Mucosa of descending colon (tissue), 3 donors: ENCODE measurements at regions not wholly inside any gene's neighbourhood (a gene's known extent, or its start where the extent isn't known, plus 50 kb on each side); places are given as distances from the start of the nearest gene placed in this dataset.

Source experiments
- ATAC-seq: fragments of 200-7000 bp; cut with Tn5 transposase; one replicate; pipeline ENCODE4 v1.9.1; 2020; ENCODE audit warnings: mild to moderate bottlenecking, moderate library complexity
- DNase-seq, 3 donors: peaks; one replicate each; pipeline ENCODE4 v3.0.0-alpha.2; 2020
- H3K36me3 ChIP-seq: fragments of 200-600 bp; one replicate; pipeline ENCODE4 v1.8.0; 2021; ENCODE audit warnings: low read depth, mild to moderate bottlenecking
- H3K4me1 ChIP-seq: fragments of 200-600 bp; one replicate; pipeline ENCODE4 v1.8.0; 2021; ENCODE audit warnings: low read depth, mild to moderate bottlenecking
- H3K4me3 ChIP-seq: fragments of 200-600 bp; one replicate; pipeline ENCODE4 v1.8.0; 2021; ENCODE audit warnings: mild to moderate bottlenecking
- H3K9me3 ChIP-seq: fragments of 200-600 bp; one replicate; pipeline ENCODE4 v1.8.0; 2021; ENCODE audit warnings: mild to moderate bottlenecking
- intact Hi-C, 2 donors: fragments of 100-400 bp; cut with DNase I in 1 of 2; cut with micrococcal nuclease in 1 of 2; formaldehyde crosslinking; loops; one replicate each; pipeline versions ENCODE4 v1.11.0 to v1.11.1; 2022; cut with DNase I, micrococcal nuclease
- TF ChIP-seq, protein P1 (sequence below): fragments of 200-600 bp; IDR thresholded peaks from one replicate; pipeline ENCODE4 v1.8.0; 2022; ENCODE audit warnings: antibody characterized with exemption, mild to moderate bottlenecking
- donor health status: DM: no; HTN: no; CAD: no; lungs with moderate emphysema.
- donor health status: DM: no; HTN: no; CAD: no.
- donor health status: DM: no; HTN: yes; CAD: no.

DNA sequence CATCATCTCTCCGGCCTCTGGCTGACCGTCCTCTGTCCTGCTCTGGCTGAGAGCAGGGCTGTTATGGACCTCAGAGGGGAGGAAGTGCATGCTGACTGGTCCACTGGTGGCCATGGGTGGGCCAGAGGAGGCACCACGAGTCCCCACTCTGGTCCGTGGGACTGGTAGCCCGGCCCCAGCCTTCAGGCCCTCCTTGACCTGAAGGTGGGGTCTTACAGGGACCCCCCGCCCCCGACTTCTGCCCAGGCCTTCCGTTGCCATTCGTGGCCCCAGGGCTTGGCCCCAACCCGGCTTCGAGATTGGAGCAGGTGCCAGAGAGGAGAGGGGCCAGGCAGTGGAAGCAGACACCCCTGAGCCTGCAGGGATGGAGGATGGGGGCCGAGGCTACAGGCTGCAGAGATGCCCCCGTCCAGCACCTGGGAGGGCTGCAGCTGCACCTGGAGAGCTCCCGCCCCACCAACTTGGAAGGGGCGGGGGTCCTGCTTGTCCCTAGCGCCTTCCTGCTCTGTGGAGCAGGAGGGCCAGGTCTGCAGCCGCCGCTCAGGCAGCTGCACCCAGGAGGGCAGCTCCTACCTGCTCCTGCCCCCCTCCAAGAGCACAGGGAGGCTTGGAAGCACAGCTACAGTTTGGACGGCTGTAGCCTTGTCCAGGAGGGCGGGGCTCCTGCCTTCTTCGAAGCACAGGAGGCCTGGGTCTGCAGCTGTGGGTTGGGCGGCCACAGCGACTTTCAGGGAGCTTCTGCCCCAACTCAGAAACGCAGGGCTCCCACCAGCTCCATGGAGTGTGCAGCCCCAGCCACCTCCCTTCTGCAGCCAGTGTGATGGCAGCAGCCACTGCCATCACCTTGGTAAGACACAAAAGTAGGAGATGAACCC, 142.5 kb downstream of the KLF13 start:
- TF ChIP-seq, protein P1, sequence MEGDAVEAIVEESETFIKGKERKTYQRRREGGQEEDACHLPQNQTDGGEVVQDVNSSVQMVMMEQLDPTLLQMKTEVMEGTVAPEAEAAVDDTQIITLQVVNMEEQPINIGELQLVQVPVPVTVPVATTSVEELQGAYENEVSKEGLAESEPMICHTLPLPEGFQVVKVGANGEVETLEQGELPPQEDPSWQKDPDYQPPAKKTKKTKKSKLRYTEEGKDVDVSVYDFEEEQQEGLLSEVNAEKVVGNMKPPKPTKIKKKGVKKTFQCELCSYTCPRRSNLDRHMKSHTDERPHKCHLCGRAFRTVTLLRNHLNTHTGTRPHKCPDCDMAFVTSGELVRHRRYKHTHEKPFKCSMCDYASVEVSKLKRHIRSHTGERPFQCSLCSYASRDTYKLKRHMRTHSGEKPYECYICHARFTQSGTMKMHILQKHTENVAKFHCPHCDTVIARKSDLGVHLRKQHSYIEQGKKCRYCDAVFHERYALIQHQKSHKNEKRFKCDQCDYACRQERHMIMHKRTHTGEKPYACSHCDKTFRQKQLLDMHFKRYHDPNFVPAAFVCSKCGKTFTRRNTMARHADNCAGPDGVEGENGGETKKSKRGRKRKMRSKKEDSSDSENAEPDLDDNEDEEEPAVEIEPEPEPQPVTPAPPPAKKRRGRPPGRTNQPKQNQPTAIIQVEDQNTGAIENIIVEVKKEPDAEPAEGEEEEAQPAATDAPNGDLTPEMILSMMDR, result no peak
- intact Hi-C loops, result no loop called here
- peak in 1 of 3 donors; percentile 1 for DNase-seq
- Histone ChIP-seq H3K36me3 (no peaks in the 10 kb centered on the region), H3K4me1 (peaks cover 29% of the 10 kb centered on the region), H3K9me3 (no peaks in the 10 kb centered on the region), H3K4me3 (no peak overlapping the region)
- no peak for ATAC-seq

DNA sequence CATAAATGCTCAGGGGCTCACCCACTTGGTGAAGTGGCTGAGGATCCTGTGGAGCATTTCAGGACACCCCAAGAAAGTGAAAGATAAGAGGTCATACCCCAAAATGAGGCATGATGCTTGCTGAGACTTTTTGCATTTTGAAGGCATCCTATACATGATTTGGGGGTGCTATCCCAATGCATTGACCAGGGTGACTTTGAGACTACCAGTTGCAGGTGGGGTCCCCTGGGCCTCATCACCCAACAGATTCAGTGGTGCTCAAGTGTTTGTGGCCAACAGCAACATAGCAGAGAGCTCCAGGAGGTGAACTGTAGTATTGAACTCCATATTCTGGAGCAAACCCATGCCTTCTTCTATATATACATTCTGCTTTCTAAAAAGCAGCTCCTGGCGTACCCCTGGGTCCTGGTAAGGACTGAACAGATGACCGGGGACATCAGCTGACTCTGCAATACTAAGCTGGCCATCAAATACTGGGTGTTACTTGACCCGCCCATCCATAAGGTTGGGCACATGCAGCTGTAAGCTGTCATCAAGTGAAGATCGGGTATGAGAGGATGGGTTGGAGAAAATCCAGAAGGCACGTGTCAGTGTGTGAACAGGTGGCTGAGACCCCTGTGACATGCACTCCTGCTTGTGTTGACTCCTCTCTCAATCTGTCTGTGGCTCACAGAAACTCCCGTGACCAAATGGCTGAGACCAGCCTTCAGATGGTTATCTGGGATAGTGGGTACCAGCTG, 143.3 kb downstream of the KLF13 start:
- H3K4me3 ChIP-seq, result no peak overlapping the region
- peaks cover 21% of the 10 kb centered on the region for H3K4me1 ChIP-seq
- DNase-seq (peak in 1 of 3 donors; percentile 4), ATAC-seq (no peak)
- intact Hi-C loops, result no loop called here
- H3K36me3 ChIP-seq, result no peaks in the 10 kb centered on the region
- TF ChIP-seq, protein P1, result no peak
- H3K9me3 ChIP-seq, result no peaks in the 10 kb centered on the region

DNA sequence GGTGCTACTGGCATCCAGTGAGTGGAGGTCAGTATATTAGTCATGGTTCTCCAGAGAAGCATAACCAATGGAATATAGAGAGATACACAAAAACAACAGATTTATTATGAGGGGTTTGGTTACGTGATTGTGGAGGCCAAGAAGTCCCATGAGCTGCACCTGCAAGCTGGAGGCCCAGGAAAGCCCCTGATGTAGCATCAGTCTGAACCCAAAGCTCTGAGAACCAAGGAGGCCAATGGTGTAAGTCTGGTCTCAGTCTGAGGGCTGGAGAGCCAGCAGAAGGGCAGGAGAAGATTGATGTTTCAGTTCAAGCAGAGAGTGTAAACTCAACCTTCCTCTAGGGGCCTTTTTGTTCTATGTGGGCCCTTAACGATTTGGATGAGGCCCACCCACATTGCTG, 144.1 kb downstream of the KLF13 start:
- DNase-seq (no peak), ATAC-seq (no peak)
- Histone ChIP-seq H3K9me3 (no peaks in the 10 kb centered on the region), H3K4me3 (no peak overlapping the region), H3K4me1 (peaks cover 17% of the 10 kb centered on the region), H3K36me3 (no peaks in the 10 kb centered on the region)
- intact Hi-C loops, result no loop called here
- TF ChIP-seq, protein P1, result no peak

GRCh38 chr15:31471731-31472430, 145.2 kb downstream of the KLF13 start:
- DNase-seq (peak in 1 of 3 donors; percentile 1), ATAC-seq (no peak)
- Histone ChIP-seq H3K4me1 (peaks cover 12% of the 10 kb centered on the region), H3K4me3 (no peak overlapping the region), H3K36me3 (no peaks in the 10 kb centered on the region), H3K9me3 (no peaks in the 10 kb centered on the region)
- TF ChIP-seq, protein P1, result no peak
- intact Hi-C loops, result no loop called here

DNA sequence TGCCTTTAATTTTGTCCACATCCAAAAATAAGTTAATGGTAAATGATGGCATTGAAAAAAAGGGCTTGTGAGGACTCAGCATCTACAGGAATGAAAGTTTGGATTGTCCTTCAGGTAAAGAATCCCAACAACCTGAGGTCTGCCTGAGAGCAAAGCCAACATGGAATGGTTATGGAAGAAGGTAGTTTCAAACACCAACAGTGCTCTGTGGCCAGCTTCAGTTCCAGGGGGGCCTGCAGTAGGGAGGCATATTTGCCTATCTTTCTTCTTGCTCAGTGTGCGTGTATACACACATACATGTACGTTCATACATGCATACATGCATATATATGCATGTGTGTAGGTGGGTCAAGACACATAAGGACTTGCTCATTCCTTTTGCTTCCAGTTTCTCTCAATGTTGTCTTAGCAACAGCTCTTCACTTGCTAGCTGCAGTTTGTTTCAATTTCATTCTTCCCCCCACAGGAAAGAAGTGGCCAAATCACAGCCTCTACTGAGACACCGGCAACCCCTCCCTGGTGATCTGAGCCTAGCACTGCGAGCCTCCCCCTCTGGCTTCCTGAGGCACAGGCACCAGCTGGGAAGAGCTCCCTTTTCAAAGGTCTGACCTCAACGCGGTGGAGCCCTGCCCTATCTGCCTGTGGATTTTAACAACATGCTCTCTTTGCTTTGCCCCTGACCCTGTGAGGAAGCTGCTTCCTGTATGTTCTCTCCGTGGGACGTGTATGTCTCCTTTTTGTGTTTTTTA, 146.2 kb downstream of the KLF13 start:
- H3K4me1 ChIP-seq, result peaks cover 12% of the 10 kb centered on the region
- H3K4me3 ChIP-seq, result no peak overlapping the region
- TF ChIP-seq, protein P1, result no peak
- ATAC-seq (peak; percentile 79), DNase-seq (peak in 2 of 3 donors; percentile 51 to 55)
- intact Hi-C loops, result no loop called here
- H3K9me3 ChIP-seq, result no peaks in the 10 kb centered on the region
- no peaks in the 10 kb centered on the region for H3K36me3 ChIP-seq
